Stimulated activated CD4-positive, alpha-beta T cell treated with anti-CD3 and anti-CD28 coated beads, TNF-alpha, amount 100 ng/mL, for 24 hours (primary cell): ENCODE measurements at regions not wholly inside any gene's neighbourhood (a gene's known extent, or its start where the extent isn't known, plus 50 kb on each side); places are given as distances from the start of the nearest gene placed in this dataset.
"Not testable (repeated sequence)": the region's sequence is repeated elsewhere in the genome, so short reads cannot be mapped to it uniquely, and the experiment has no call there.

Experiments
- DNase-seq, 3 experiments: peaks; one replicate each; pipeline ENCODE4 v3.0.0-alpha.2; 2020; ENCODE audit warnings: low read depth in 3 of 3

DNA sequence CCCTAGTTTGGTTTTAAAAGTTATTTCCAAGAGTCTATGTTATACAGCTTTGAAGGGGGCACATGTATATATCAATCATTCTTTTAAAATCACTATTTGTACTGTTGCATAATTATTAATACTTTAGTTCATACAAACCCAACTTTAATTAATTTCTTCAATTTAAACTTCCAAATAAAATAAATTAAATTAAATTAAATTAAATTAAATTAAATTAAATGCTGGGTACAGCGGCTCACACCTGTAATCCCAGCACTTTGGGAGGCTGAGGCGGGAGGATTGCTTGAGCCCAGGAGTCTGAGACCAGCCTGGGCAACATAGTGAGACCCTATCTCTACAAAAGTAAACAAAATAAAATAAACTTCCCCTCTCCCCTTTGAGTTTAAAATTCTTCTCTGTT lies 98.9 kb upstream of the MYO10 start:
- DNase-seq = not testable (repeated sequence)

DNA sequence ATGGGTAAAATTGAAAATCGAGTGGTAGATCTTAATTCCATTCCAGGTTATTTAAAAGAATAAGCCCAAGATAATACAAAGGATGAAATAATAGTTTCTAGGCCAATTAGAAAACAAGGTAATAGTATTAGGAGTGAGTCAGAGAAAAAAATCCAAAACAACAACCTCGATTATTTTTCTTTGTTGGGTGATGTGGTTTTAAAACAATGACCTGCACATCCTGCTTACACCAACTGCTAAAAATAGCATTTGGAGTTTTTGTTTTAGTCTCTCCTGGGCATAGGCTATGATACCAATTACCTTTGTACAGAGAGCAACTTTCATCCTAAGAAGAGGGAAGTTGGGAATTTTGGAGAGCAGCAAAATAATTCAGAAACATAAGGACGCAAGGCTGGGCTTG lies 101.7 kb upstream of the MYO10 start:
- DNase-seq = no peak

DNA sequence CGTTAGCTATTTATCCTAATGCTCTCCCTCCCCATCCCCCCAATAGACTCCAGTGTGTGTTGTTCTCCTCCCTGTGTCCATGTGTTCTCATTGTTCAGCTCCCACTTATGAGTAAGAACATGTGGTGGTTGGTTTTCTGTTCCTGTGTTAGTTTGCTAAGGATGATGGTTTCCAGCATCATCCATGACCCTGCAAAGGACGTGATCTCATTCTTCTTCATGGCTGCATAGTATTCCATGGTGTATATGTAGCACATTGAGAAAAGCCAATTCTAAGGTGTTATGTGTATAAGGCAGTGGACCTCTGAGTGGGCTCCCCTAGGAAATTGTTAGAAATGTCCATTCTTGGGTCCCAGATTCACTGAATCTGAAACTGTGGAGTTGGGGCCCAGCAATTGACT lies 103.1 kb upstream of the MYO10 start:
- no peak for DNase-seq

DNA sequence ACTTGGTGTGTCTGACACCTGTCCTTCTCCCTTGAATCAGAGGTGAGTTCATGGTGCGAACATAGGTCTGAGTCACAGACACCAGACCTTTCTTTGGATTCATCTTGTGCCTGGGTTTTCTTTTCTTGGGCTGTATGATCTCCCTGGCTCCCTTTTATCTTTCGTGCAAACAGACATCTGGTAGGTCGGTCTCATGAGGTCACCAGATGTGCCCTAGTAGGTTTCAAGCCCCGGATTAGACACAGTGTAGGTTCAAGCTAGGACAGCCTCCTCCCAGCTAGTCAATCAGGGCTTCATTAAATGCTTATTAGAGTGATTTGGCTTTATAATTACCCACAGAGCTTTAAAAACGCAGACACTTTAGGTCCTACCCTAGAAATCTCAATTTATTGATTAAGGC lies 106.0 kb upstream of the MYO10 start:
- DNase-seq = no peak

DNA sequence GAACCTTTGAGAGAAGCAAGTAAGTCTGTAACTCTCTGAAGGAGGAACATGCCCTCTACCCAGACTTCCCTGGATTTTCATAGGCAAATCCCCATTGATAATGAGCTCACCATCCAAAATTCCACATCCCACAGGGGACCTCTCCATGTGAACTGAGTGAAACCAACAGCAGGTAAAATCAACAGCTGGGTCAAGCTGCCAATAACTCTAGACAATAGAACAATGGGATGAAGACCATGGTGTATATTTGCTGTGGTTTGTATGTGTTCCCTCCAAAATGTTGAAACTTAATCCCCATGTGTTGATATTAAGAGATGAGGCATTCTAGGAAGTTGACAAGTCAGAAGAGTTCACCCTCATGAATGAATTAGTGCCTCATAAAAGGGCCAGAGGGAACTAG lies 110.2 kb upstream of the MYO10 start:
- DNase-seq = no peak

DNA sequence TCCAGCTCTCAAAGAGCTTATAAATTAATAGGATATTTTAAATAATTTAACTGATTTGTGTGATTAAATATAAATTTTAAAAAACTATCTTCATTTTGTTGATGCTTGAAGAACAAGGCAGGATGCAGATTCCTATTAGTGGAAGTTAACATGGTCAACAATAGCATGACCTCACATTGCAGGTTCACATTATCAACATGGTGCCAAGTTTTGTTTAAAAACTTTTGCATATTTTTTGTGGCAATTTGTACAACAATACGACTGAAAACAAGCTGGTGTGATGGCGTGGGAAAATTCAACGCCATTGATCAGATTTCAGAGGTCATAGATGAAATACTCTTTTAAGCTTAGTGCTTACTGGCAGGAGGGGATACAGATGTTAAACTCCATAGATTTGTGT lies 114.1 kb upstream of the MYO10 start:
- DNase-seq = no peak

DNA sequence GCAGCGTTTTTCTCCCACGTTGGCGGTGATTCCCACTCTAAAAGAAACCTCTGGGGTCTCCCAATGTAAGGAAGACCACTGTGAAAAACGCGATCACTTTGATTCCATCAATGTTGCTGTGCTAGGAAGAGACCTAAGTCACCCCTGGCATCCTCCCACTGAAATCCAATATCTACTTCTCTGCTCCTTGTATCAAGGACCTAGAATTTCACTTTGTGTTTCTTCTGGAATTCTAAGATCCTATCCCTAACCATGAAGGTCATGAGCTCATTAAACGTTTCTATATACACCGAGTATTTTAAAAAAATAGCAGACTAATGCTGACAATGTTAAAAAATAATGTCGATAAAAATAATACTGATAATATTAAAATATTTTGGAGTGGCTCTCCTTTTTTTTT lies 118.8 kb upstream of the MYO10 start:
- DNase-seq = no peak

DNA sequence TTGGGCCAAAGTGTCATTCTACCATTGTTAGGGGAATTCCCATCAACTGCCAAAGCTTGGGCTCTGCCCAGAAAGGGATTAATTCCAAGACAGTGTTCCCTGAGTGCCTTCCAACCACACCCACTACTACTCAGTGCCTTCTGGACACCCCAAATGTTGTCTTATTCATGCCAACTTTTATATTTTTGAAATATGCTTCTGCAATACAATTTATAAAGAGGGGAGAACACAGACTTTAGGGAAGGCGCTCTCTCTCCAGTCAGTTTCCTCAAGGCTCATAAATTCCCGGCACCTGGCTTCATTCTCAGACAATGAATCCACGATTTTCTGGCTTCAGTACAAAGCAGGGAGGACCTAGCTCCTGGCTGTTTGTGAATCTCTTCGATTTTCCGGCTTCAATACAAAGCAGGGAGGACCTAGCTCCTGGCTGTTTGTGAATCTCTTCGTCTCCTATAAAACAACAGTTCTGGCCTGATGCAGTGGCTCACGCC lies 120.1 kb upstream of the MYO10 start:
- DNase-seq = no peak

DNA sequence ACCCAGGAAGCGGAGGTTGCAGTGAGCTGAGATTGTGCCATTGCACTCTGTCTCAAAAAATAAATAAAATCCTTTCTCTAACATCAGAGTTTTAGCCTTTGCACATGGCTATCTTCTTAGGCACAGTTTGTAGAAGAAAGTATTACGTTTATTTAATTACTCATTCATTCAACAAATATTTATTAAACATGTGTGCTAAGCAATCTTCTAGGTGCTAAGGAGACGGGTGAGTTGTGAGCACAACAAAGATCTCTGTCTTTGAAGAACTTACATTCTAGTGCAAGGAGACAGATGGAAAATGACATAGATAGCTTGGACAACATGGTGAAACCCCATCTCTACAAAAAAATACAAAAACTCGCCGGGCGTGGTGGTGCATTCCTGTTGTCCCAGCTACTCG lies 122.3 kb upstream of the MYO10 start:
- DNase-seq = no peak

DNA sequence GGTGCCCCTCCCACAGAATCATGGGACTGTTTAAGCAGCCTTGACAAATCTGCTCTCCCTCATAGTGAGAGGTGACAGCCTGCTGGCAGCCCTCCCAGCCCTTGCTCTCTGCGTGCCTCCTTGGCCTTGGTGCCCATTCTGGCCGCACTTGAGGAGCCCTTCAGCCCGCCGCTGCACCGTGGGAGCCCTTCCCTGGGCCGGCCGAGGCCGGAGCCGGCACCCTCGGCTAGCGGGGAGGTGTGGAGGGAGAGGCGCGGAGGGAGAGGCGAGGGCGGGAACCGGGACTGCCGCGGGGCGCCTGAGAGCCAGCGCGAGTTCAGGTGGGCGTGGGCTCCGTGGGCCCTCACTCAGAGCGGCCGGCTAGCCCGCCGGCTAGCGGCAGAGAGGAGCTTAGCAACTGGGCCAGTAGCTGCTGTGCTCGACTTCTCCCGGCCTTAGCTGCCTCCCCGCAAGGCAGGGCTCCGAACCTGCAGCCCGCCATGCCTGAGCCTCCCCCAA lies 125.9 kb upstream of the MYO10 start:
- DNase-seq = no peak

DNA sequence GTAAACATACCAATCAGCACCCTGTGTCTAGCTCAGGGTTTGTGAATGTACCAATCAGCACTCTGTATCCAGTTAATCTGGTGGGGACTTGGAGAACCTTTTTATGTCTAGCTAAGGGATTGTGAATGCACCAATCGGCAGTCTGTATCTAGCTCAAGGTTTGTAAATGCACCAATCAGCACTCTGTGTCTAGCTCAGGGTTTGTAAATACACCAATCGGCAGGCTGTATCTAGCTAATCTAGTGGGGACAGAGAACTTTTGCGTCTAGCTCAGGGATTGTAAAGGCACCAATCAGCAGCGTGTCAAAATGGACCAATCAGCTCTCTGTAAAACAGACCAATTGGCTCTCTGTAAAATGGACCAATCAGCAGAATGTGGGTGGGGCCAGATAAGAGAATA lies 126.7 kb upstream of the MYO10 start:
- DNase-seq = not testable (repeated sequence)

DNA sequence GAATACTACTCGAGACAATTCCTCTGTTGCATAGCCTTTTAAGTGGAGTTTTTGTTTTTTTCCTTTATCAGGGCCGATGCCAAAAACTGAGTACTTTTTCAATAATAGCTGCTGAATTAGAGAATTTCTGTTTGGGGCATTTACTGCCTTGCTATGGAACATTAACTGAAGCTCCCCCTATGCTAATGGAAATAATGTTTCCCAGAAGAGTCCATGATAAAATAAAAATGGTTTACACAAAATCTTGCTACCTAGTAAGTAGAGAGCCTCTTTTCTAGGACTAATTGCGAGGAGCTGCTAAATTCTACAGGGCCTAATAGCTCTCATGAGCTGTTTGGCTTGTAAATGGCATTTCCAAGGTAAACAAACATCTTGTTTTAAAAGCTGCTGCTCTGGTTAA lies 128.2 kb upstream of the MYO10 start:
- DNase-seq = no peak

DNA sequence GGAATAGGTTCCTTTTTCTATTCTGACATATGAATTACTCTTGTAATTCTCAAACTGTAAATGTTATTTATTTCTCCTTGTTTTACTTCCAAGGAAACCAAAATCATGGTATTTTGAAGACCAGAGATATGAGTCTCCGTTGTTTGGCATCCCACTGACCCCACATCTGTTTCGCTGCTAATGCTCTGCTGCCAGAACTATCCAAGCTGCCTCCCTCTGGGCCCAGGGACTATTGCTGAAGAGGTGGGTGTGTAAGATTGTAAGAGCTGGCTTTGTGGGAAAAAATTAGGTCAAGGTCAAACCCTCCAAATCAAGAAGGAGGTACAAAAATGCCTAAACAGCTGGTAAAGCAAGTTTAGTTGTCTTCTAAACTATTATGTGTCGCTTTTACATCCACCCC lies 129.4 kb upstream of the MYO10 start:
- DNase-seq = no peak

DNA sequence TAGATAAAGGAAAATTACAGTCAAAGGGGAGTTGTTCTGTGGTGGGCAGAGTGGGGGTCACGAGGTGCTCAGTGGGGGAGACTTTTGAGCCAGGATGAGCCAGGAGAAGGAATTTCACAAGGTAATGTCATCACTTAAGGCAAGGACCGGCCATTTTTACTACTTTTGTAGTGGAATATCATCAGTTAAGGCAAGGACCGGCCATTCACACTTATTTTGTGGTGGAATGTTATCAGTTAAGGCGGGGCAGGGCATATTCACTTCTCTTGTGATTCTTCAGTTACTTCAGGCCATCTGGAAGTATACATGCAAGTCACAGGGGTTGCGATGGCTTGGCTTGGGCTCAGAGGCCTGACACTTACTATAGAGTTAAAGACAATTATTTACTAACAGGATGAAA lies 129.9 kb upstream of the MYO10 start:
- DNase-seq = not testable (repeated sequence)

DNA sequence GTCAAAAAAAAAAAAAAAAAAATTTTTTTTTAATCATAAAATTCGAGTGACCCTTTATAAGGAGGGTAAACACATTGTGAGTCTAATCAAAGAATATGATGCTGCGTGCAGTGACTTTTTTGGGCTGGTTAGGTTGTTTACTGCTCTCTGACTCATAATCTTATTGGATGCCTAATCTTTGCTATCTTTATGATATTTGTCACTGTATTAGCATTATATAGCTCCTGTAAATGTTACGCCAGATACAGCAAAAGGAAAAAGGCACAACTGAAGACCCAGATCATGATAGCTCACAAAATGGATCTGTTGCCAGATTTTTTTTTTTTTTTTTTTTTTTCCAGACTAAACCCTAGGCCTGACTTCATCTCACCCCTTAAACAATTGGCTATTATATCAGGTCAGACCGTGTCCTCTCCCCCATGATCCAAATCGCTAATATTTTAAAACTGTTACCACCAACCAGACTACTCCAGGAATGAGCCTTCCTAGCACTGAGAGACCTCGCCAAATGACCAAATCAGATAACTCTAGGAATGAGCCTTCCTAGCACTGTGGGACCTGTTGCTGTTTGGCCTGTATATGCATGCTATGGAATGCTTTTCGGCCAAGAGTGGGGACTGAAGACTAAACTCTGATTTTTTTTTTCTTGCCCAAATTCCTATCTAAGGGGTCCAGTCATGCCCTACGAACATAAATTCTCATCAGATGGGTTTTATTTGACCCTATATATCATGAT lies 131.7 kb upstream of the MYO10 start:
- no peak for DNase-seq

DNA sequence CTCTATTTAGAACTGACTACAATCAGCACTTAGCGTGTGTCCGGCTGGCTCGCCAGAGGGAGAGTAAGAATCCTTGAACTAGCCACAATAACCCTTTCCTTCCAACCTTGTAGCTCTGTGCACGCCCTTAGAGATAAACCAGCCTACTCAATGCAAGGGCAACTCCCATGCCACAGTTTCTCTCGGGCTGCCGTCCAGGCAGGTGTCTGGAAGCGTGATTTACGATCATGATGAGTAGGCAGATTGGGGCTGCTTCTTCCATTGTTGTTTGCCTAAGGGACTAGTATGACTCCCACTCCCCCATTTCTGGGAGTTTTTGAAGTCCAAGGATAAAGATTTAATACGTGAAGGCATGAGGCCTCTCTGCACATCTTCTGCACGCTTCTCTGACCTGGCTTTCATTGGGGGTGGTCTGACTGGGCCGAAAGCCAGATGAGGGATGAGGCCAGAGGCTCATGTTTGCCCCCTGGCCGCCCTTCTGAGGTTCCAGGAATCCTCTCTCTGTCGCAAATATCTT lies 134.0 kb upstream of the MYO10 start:
- no peak for DNase-seq

DNA sequence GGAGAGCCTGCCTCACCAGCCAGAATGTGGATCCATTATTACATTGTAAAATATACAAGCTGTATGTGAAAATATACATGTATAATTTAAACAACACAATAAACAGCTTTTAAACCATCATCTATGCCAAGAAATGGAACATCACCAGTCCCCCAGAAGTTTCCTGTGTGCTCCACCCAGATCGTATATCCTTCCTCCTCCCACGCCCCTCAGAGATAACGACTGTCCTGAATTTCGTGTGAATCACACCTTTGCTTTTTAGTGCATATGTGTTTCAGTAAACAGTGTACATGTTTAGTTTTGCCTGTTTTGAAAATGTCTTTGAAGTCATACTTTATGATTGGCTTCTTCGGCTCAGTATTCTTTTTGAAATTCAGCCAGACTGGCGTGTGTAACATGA lies 134.6 kb upstream of the MYO10 start:
- no peak for DNase-seq

DNA sequence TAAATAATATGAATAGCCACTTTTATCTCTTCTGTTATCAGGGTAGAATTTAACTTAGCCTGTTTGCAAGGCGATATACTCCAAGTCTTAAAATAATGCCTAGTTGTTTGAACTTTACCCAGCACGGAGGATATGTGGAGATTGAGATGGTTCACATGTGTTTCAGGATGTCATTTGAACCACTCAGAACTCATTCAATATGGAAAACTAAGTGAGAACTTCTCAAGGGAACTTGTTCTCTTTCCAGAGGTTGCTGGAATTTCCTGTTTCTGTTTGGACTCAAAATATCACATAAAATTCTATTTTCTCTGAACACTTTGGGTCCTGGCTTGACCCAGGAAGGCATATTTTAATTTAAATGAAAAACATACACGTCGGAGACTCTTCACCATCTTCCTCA lies 139.1 kb upstream of the MYO10 start:
- DNase-seq = no peak

DNA sequence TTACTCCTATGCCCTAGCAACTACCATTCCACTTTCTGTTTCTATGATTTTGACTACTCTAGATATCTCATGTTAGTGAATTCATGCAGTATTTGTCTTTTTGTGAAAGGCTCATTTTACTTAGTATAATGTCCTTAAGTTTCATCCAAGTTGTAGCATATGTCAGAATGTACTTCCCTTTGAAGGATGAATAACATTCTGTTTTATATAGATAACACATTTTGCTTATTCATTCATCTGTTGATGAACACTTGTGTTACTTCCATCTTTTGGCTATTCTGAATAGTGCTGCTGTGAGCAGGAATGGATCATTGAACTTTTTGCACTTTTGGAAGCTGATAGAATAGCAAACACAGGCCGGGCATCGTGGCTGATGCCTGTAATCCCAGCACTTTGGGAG lies 140.2 kb upstream of the MYO10 start:
- DNase-seq = no peak

DNA sequence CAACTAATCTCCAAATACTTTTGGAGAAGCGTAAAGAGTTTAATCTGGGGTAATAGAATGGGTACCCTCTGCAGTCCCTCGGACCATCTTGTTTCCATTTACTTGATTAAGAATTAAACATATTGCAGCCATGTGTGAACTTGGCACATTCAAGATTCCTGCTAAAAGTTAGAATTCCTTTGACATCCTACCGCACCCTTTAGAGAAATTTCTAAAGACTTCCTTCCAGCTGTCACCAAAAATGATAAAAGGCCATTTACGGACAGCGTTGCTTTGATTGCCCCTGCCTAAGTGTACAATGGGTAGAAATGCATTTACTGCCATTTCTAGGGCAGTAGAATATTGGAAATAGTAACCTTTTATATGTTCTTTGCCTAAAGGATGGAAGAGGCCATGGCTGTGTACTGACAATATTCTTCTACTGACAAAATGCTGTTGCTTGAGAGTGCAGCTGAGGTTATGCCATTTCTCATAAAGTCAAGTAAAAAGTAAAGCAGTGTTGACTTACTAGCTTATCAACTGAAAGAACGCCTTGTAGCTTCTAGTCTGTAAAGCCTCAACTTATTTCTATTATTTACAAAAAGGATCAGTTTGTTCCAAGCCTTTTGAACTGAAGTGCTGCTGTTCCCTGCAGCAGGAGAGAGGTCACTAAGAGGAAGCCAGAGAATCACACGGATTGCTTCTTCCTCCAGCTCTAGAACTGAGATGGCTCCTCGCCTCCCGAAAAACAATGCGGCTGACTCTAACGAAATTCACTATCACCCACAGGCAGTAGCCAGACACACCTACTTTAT lies 139.8 kb upstream of the BASP1 start:
- no peak for DNase-seq

DNA sequence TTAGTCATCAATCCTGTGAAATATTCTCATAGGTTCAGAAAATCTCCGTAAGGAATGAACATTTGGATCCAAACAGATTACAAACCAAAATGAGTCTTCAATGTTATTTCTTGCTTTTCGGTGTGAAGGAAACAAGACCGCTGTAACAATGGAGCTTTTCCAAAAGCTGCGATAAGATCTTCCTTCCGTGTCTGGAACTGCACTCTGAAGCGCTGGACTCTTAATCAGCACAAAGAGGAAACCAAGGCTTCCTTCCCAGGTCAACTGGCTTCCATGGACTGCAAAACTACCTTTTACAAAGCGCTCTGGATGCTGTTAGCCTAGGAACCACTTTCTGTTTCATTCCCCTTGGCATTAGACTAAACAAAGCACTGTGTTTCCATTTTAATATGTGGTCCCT lies 137.9 kb upstream of the BASP1 start:
- no peak for DNase-seq

DNA sequence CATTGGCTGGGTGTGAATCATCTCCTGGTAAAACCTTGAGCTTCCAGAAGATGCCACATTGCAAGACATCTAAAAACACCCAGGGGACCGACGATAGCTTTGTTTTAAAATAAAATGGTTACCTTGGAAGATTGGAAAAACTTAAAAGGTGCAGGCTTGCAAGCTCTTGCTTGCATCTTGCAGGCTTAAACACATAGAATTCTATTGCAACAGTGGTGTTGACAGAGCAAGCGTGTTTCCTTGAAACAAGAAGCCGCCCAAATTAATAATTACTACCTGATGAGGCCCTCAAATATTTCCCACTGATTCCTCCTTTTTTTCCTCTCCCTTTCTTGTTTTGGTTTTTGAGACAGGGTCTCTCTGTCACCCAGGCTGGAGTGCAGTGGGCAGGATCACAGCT lies 137.1 kb upstream of the BASP1 start:
- DNase-seq = no peak

DNA sequence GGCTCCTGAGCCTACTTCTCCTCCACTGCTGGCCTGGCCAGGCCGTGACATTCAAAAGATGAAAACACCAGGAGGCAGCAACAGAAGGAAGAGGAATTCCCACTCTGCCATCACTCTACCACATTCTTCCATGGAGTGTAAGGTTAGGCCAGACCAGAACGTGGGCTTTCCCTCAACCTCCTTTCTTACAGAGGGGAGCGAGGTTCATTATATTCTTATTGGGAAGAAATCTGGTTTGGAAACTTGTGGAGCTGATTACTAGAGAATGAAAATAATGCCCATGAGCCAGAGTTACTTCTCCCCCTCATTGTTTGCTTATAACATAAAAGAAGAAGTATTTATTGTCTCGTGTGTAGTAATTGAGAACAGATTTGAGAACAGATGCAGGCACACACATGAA lies 136.3 kb upstream of the BASP1 start:
- DNase-seq = no peak
